SU-DHL-6 (cell line): ENCODE measurements at regions not wholly inside any gene's neighbourhood (a gene's known extent, or its start where the extent isn't known, plus 50 kb on each side); places are given as distances from the start of the nearest gene placed in this dataset.

Experiments used
- EZH2phosphoT487 ChIP-seq: fragments of 200-600 bp; sonication (generic), shearing (Covaris generic); conservative IDR thresholded peaks from 2 replicates; pipeline ENCODE4 v1.6.1; 2018; ENCODE audit warnings: mild to moderate bottlenecking, antibody characterized with exemption, low read length, moderate library complexity, mixed read lengths
- TF ChIP-seq, protein P1 (sequence below): fragments of 200-600 bp; sonication (generic); IDR thresholded peaks from one replicate; pipeline ENCODE4 v1.5.1; 2017; ENCODE audit warnings: antibody characterized with exemption, mild to moderate bottlenecking, low read length, moderate library complexity; ENCODE audit not compliant: insufficient read depth, poor library complexity, severe bottlenecking

DNA sequence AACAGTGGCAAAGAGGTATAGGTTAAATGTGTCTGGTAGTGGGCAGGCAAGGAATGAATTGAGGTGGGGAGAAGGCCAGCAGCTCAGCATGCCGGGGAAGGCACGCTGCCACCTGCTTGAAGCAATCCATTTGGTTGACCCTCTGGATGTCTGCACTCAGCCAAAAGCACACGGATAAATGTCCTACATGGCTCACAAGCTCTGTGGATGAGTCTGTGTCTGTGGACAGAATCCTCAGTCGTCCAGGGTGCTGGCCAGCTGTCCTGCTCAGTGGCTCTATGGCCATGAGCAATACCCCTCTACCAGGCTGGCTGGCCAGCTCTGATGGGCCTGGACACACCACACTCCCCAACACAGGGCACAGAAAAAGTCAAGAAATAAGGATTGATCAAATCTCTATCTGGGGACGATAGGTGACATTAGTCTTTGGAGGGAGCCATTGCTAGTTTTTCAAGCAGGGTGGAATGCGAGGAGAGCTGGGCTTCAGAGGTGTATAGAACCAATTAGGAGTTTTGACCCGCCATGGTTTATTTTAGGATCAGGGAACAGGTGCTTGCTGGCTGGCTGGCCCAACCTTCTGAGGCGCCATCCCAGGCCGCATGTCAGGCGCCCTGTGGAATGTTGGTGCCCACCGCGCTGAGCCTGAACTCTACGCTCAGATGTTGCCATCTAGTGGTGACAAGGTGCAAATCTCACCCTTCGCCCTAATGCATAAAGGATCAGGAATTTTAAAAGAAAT, 493.4 kb downstream of the TNS3 start:
- TF ChIP-seq, protein P1, sequence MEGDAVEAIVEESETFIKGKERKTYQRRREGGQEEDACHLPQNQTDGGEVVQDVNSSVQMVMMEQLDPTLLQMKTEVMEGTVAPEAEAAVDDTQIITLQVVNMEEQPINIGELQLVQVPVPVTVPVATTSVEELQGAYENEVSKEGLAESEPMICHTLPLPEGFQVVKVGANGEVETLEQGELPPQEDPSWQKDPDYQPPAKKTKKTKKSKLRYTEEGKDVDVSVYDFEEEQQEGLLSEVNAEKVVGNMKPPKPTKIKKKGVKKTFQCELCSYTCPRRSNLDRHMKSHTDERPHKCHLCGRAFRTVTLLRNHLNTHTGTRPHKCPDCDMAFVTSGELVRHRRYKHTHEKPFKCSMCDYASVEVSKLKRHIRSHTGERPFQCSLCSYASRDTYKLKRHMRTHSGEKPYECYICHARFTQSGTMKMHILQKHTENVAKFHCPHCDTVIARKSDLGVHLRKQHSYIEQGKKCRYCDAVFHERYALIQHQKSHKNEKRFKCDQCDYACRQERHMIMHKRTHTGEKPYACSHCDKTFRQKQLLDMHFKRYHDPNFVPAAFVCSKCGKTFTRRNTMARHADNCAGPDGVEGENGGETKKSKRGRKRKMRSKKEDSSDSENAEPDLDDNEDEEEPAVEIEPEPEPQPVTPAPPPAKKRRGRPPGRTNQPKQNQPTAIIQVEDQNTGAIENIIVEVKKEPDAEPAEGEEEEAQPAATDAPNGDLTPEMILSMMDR = peak; percentile 98
- no peak for TF ChIP-seq EZH2phosphoT487
